Large intestine (tissue), 3 donors: ENCODE measurements at regions not wholly inside any gene's neighbourhood (a gene's known extent, or its start where the extent isn't known, plus 50 kb on each side); places are given as distances from the start of the nearest gene placed in this dataset.

Experiments
- DNase-seq, 2 donors: peaks; one replicate each; pipeline versions ENCODE4 v3.0.0 to v3.0.0-alpha.2; 2013
- H3K27ac ChIP-seq: one replicate; pipeline ENCODE4 v1.5.1; 2013; ENCODE audit warnings: low read length
- H3K27me3 ChIP-seq: 2 replicates; pipeline ENCODE4 v1.6.1; 2013; ENCODE audit warnings: low read length; ENCODE audit not compliant: control insufficient read depth, insufficient read depth
- H3K36me3 ChIP-seq: 2 replicates; pipeline ENCODE4 v1.6.1; 2013; ENCODE audit warnings: low read length; ENCODE audit not compliant: control insufficient read depth, insufficient read depth
- H3K4me1 ChIP-seq: one replicate; pipeline ENCODE4 v1.6.1; 2013; ENCODE audit warnings: low read length; ENCODE audit not compliant: control insufficient read depth, insufficient read depth
- H3K4me3 ChIP-seq: one replicate; pipeline ENCODE4 v1.5.1; 2013; ENCODE audit warnings: low read length
- H3K9me3 ChIP-seq: one replicate; pipeline ENCODE4 v1.6.1; 2013; ENCODE audit warnings: mild to moderate bottlenecking, low read depth, low read length, moderate library complexity; ENCODE audit not compliant: control insufficient read depth
- WGBS: methylation state at CpG from one replicate; pipeline ENCODE4 v1.1.5; 2013; ENCODE audit warnings: low lambda C conversion rate; ENCODE audit not compliant: insufficient coverage; 5-methylcytosine and 5-hydroxymethylcytosine counted together

GRCh38 chr10:25076506-25077177 is 60.2 kb downstream of the THNSL1 start:
- peak; percentile 31 to 62 for DNase-seq
- Histone ChIP-seq H3K4me1 (peaks cover 25% of the 10 kb centered on the region), H3K36me3 (no peaks in the 10 kb centered on the region), H3K4me3 (no peak overlapping the region), H3K27ac (no peak overlapping the region), H3K9me3 (no peaks in the 10 kb centered on the region), H3K27me3 (no peaks in the 10 kb centered on the region)
- whole genome bisulfite sequencing, result 31% methylated on average over 5 of the region's 9 CpGs

GRCh38 chr10:25078658-25079431 is 62.4 kb downstream of the THNSL1 start:
- Histone ChIP-seq H3K4me1 (peaks cover 25% of the 10 kb centered on the region), H3K27ac (peak overlapping the region; percentile 64), H3K27me3 (no peaks in the 10 kb centered on the region), H3K36me3 (no peaks in the 10 kb centered on the region), H3K4me3 (no peak overlapping the region), H3K9me3 (no peaks in the 10 kb centered on the region)
- DNase-seq, result peak; percentile 76 to 91
- 20% methylated on average over 1 of the region's 7 CpGs for WGBS

- peaks cover 25% of the 10 kb centered on the region for H3K4me1 ChIP-seq
- peak; percentile 86 to 90 for DNase-seq
- H3K27me3 ChIP-seq, result no peaks in the 10 kb centered on the region
- H3K9me3 ChIP-seq, result no peaks in the 10 kb centered on the region
- peak overlapping the region; percentile 15 for H3K27ac ChIP-seq
- 100% methylated on average over 1 of the region's 9 CpGs for WGBS
- H3K4me3 ChIP-seq, result no peak overlapping the region
- no peaks in the 10 kb centered on the region for H3K36me3 ChIP-seq
These were observed 64.6 kb downstream of the THNSL1 start for GRCh38 chr10:25080880-25081581.

- Histone ChIP-seq H3K27ac (no peak overlapping the region), H3K4me1 (peaks cover 25% of the 10 kb centered on the region), H3K27me3 (no peaks in the 10 kb centered on the region), H3K36me3 (no peaks in the 10 kb centered on the region), H3K4me3 (no peak overlapping the region), H3K9me3 (no peaks in the 10 kb centered on the region)
- WGBS, result 100% methylated on average over 1 of the region's 8 CpGs
- DNase-seq, result no peak
These were observed 66.1 kb downstream of the THNSL1 start for GRCh38 chr10:25082276-25083204.

- H3K9me3 ChIP-seq, result no peaks in the 10 kb centered on the region
- no peak for DNase-seq
- peaks cover 16% of the 10 kb centered on the region for H3K4me1 ChIP-seq
- whole genome bisulfite sequencing, result no CpG with 5 or more reads among the region's 11 CpGs
- no peaks in the 10 kb centered on the region for H3K27me3 ChIP-seq
- no peak overlapping the region for H3K4me3 ChIP-seq
- no peaks in the 10 kb centered on the region for H3K36me3 ChIP-seq
- H3K27ac ChIP-seq, result no peak overlapping the region
These were observed 67.2 kb downstream of the THNSL1 start for GRCh38 chr10:25083546-25084111.

GRCh38 chr10:25084447-25084846 is 68.0 kb downstream of the THNSL1 start:
- H3K4me3 ChIP-seq, result no peak overlapping the region
- H3K27me3 ChIP-seq, result no peaks in the 10 kb centered on the region
- H3K4me1 ChIP-seq, result peaks cover 10% of the 10 kb centered on the region
- DNase-seq, result no peak
- H3K27ac ChIP-seq, result no peak overlapping the region
- no peaks in the 10 kb centered on the region for H3K9me3 ChIP-seq
- no peaks in the 10 kb centered on the region for H3K36me3 ChIP-seq
- 100% methylated on average over 1 of the region's 3 CpGs for WGBS

GRCh38 chr10:25094590-25094989 is 78.2 kb downstream of the THNSL1 start:
- Histone ChIP-seq H3K27ac (no peak overlapping the region), H3K4me3 (no peak overlapping the region), H3K27me3 (no peaks in the 10 kb centered on the region), H3K9me3 (peaks cover 6% of the 10 kb centered on the region), H3K36me3 (no peaks in the 10 kb centered on the region), H3K4me1 (no peaks in the 10 kb centered on the region)
- no peak for DNase-seq

- peaks cover 6% of the 10 kb centered on the region for H3K9me3 ChIP-seq
- no peak for DNase-seq
- no peak overlapping the region for H3K4me3 ChIP-seq
- peaks cover 1% of the 10 kb centered on the region for H3K27me3 ChIP-seq
- H3K4me1 ChIP-seq, result no peaks in the 10 kb centered on the region
- no peaks in the 10 kb centered on the region for H3K36me3 ChIP-seq
- no peak overlapping the region for H3K27ac ChIP-seq
- WGBS, result 93% methylated on average over 5 of the region's 7 CpGs
These were observed 77.0 kb upstream of the GPR158 start for GRCh38 chr10:25097669-25098411.

- no peak overlapping the region for H3K4me3 ChIP-seq
- no peak overlapping the region for H3K27ac ChIP-seq
- WGBS, result 80% methylated on average over 2 of the region's 3 CpGs
These were observed 74.7 kb upstream of the GPR158 start for GRCh38 chr10:25100141-25100540.

More at GRCh38 chr10:25100141-25100540, 74.7 kb upstream of the GPR158 start:
- no peak for DNase-seq
- peaks cover 4% of the 10 kb centered on the region for H3K9me3 ChIP-seq
- H3K36me3 ChIP-seq, result no peaks in the 10 kb centered on the region
- no peaks in the 10 kb centered on the region for H3K4me1 ChIP-seq
- H3K27me3 ChIP-seq, result peaks cover 4% of the 10 kb centered on the region
